ENCODE measurements at regions not wholly inside any gene's neighbourhood (a gene's known extent, or its start where the extent isn't known, plus 50 kb on each side); places are given as distances from the start of the nearest gene placed in this dataset.
A peak's percentile ranks its signal among the peaks of the same experiment; 100 is the strongest.
"Not testable (repeated sequence)": the region's sequence is repeated elsewhere in the genome, so short reads cannot be mapped to it uniquely, and the experiment has no call there.

DNA sequence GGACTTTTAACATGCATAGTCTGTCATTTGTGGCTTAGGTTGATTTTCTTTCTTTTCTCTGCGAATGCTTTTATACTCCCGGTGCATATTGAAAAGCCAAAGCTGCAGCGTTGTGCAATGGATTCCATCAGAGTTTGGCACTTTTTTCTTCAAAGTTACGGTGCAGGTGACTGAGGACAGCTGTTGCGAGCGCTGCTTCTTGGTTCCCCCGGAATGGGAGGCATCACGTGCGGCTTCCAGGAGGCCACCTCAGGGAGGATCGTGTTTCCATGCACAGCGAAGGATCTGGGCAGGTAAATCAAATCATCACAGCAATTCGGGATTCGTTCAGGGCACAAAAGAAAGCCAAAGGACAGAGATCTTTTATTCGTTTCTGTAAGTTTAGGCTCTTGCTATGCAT, 109.6 kb upstream of the ALKAL2 start:
- no peak for DNase-seq (ENCODE audit: low read depth in 2 of 2)

DNA sequence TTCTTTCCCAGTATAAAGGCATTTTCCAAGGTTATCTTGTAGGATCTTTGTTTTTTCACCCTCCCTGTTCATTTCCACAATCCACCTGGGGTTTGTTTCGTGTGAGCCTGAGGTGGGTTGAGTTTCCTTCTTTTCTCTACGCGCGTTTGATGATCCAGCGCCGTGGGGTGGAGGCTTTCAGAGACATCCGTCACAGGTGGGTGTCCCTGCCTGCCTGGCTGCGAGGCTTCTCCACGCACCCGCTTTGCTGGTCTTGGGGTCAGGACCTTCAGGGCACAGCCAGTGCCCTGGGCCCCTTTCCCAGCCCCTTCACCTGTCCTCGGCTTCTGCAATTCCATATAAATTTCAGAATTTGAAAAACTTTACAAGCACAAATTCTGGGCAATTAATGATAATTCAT, 109.0 kb upstream of the ALKAL2 start:
- no peak for DNase-seq (ENCODE audit: low read depth in 2 of 2)

DNA sequence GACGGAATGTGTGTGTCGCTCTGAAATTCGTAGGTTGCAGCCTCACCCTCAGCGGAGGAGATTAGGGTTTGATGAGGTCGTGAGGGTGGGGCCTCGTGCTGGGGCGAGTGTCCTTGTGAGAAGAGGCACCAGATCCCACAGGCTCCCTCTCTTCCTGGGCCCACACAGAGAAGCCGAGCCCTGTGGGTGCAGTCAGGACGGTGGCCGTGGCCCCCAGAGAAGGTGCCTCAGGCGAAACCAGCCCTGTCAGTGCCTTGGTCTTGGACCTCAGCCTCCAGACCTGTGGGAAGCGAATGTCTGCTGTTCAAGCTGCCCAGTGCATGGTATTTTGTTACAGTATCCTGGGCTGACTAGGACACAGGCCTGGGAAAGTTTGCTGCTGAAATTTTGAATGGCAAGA, 108.0 kb upstream of the ALKAL2 start:
- DNase-seq (ENCODE audit: low read depth in 2 of 2): no peak

DNA sequence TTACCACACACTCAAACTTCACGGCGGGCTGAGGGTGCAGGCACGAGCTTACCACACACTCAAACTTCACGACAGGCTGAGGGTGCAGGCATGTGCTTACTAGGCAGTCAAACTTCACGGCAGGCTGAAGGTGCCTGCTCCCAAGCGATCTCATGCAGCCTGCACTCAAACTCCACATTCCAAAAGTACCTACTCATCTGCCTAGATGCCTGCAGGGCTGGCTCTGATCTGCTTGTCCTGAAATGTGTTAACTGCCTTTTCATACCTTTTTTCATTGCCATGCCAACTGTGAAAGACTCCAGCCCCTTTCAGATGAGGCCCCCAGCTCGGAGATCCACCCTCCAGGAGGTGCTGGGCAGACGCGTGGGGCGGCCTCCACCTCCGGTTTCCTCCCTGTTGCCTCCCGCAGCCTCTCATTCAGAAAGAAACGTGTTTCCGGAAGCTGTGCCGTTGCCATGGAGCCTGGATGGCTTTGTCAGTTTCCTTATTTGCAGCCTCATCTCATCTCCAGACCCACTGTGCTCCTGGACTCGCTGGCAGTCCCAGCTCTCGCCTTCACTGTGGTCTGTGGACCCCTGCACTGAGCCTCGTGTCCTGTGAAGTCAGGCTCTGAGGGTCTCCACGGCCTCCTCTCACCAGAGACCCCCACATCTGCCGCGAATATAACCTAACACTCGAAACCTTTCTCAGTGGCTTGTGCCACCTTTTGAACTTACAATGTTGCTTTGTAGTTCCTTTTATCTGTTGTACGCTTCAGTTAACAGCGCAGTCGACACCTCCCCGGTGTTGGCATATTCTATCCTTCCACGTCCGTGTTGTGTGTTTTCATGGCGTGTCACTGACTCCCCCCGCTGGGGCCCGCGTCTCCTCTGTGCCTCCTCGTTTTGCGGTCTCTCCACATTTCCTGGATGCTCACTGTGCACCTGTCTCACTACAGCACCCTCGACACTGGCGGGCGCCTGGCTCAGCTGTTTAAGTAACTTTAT, 106.1 kb upstream of the ALKAL2 start:
- peak; percentile 45 for DNase-seq (ENCODE audit: low read depth in 2 of 2)

DNA sequence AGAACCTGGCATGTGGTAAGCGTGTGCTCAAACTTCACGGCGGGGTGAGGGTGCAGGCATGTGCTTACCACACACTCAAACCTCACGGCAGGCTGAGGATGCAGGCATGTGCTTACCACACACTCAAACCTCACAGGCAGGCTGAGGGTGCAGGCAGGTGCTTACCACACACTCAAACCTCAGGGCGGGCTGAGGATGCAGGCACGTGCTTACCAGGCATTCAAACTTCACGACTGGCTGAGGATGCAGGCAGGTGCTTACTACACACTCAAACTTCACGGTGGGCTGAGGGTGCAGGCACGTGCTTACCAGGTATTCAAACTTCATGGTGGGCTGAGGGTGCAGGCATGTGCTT, 105.0 kb upstream of the ALKAL2 start:
- DNase-seq (ENCODE audit: low read depth in 2 of 2): no peak

DNA sequence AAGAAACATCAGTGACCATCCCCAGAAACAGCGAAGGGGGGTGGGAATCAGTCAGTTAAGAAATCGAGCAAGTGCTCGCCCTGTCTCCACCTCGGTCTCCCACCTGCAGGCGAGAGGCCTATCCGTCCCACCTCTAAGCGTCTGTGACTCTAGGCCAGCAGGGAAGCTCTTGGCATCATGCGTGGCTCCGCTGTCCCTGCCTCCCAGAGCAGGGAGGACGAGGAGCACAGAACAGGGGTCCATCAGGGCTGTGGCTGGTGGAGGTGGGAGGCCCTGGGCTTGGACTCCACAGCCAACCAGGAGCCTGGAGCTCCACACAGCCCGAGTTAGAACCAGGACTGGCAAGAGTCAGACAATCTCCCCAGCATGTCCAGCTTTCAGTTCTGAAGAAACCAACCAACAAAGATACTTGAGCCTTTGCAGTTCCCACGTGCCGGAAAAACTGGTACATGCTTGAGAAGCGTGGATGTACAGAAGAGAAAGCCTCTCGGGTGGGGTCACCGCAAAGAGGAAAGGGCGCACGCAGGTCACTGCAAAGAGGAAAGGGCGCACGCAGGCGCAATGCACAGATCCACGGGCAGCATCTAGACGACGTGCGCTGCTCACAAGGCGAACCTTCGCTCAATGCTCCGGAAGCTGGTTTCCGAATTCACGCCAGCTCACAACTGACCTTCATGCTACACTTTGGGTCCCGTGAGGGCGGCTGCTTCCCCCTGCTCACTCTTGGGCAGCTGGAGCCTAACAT, 104.5 kb upstream of the ALKAL2 start:
- DNase-seq (ENCODE audit: low read depth in 2 of 2): no peak

DNA sequence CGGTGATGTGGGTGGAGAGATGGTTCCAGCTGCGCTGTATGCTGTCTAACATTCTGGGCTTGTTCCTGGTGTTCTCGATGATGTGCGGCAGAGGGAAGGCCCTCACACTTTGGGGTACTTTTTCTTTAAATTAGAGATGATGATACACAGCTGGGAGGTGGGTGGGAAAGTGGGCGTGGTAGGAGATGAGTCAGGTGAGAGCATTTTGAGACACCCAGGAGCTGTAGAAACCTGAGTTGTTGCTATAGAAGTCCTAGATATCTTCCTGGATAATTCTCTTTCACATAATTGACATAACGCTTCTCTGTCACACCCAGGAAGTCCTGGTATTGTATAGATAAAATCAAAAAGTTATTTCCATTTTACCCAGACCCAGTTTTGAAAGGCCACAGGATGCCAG, 103.8 kb upstream of the ALKAL2 start:
- DNase-seq (ENCODE audit: low read depth in 2 of 2): no peak

DNA sequence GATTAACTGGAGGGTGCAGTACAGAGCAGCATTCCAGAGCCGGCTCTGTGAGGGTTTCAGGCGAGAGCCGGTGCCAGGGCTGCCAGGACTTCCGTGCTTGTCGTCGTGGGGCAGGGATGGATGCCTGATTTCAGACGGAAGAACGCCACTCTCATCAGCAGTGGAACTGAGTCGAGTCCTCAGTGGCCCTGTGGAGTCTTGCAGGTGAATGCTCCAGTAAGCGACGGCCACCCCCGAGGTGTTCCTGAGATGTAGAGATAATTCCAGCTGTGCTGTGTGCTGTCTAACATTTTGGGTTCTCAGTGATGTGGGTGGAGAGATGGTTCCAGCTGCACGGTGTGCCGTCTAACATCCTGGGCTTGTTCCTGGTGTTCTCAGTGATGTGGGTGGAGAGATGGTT, 103.1 kb upstream of the ALKAL2 start:
- DNase-seq (ENCODE audit: low read depth in 2 of 2): no peak

DNA sequence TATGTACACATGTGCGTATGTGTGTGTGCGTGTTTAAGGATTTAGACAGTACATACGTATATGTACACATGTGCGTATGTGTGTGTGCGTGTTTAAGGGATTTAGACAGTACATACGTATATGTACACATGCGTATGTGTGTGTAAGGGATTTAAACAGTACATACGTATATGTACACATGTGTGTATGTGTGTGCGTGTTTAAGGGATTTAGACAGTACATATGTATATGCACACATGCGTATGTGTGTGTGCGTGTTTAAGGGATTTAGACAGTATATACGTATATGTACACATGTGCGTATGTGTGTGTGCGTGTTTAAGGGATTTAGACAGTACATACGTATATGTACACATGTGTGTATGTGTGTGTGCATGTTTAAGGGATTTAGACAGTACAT, 102.1 kb upstream of the ALKAL2 start:
- DNase-seq (ENCODE audit: low read depth in 2 of 2): not testable (repeated sequence)

DNA sequence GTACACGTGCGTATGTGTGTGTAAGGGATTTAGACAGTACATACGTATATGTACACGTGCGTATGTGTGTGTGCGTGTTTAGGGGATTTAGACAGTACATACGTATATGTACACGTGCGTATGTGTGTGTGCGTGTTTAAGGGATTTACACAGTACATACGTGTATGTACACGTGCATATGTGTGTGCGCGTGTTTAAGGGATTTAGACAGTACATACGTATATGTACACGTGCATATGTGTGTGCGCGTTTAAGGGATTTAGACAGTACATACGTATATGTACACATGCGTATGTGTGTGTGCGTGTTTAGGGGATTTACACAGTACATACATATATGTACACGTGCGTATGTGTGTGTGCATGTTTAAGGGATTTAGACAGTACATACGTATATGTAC, 100.9 kb upstream of the ALKAL2 start:
- not testable (repeated sequence) for DNase-seq (ENCODE audit: low read depth in 2 of 2)

DNA sequence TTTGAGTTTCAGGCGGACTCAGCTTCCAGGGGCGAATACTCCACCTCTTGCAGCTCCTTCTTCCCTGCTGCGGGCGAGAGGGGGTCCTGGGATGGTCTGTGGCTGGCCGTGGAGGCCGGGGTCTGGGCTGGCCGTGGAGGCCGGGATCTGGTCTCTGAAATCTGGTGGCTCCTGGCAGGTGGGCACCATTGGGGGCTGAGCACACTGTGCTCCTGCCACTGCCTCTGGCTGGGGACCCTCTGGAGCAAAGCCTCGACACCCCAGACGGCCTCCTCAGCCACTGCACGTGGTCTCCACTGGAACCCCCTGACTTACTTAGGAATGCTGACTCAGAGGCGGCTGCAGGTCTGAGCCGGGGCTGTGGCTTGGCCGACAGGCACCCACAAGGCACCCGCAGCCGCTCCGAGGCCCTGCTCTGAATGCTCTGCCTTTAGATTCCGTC, 100.1 kb upstream of the ALKAL2 start:
- no peak for DNase-seq (ENCODE audit: low read depth in 2 of 2)

DNA sequence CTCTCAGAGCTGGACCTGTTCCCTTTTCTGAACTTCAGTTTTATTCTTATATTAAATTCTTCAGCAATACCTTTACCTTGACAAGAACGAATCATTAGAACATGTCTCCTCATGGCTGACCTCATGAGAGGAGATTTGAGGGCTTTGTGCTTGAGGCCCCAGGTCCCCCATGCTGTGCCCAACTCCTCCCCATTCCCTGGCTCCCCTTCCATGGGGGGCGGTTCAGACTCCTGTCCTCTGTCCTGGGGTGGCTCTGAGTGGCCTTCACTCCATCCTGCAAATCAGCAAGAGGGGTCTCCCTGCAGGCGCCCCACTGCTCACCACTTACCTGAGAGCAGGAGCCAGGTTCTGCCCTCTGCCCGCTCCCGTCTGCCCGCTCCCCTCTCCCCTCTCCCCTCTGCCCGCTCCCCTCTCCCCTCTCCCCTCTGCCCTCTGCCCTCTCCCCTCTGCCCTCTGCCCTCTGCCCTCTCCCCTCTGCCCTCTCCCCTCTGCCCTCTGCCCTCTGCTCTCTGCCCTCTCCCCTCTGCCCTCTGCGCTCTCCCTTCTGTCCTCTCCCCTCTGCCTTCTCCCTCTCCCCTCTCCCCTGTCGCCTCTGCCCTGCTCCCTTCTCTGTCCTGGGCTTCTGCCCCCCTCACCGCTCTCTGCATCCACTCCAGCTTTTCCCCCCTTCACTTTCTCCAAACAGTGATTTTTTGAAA, 98.7 kb upstream of the ALKAL2 start:
- DNase-seq (ENCODE audit: low read depth in 2 of 2): no peak

DNA sequence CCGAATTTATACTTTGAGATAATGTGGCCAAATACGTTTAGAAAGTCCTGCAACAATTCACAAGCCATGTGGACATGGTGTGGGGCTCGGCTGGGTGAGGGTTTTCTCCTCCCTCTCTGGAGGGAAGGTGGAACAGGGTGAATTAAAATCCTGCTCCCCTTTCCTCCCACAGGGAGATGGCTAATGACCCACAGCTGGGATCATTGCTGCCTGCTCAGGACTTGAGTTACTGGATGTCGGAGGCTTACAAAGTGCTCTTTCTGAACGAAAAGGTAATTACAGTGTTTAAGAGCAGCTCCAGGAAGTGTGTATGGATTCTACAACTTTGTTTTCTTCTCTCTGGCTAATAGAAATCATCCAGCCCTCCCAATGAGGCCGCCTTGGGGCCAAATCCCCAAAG, 97.9 kb upstream of the ALKAL2 start:
- no peak for DNase-seq (ENCODE audit: low read depth in 2 of 2)

DNA sequence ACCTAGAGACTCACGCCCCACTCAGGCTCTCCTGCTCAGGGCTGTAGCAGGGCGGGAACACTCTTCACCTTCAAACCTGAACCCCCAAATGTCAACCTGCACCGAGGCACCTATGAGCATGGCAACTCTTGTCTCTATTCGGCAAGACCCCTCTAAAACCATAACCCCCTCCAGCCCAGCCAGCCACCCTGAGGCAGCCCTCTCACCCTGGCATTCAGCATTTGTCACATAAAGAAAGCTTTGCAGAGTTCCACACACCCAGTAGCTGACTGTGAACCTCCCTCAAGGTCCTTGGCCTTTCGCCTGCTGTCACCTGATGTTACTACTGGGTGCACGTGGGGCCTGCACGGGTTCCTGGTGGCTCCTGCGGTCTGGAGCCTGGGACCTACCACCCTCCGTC, 97.2 kb upstream of the ALKAL2 start:
- no peak for DNase-seq (ENCODE audit: low read depth in 2 of 2)

DNA sequence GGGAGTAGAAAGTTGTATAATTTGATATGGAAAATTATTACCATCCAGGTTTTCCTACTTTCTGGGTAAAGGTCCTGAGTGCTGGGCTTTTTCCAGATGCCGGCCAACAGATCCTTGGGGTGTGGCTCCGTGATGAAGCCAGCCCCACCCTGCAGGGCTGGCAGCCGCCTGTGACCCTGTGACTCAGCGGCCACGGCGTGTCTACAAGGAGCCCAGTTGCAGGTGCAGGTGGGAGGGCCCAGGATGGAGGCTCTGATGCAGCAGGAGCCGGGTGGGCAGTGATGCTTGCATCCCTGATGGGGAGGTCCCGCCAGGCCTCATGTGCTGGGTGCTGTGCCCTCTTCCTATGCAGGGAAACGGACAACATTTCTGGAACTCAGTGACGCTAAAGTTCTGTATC, 96.0 kb upstream of the ALKAL2 start:
- DNase-seq (ENCODE audit: low read depth in 2 of 2): no peak

DNA sequence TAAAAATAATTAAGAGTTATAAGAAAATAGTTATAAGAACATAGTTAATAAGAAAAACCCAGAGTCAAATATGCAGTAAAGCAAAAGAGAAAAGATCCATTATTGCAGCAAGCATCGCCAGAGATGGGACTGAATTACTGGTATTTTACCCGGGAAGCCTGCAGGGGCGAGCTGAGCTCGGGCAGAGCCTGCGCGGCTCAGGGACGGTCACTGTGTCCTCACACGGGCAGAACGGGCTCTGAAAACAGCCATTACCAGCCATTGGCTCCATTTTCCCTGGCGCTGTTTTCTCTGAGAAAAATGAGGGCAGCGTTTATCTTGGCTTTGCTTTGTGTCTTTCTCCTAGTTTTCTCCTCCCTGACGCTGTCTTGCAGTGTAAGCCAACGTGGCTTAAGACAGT, 95.3 kb upstream of the ALKAL2 start:
- no peak for DNase-seq (ENCODE audit: low read depth in 2 of 2)

DNA sequence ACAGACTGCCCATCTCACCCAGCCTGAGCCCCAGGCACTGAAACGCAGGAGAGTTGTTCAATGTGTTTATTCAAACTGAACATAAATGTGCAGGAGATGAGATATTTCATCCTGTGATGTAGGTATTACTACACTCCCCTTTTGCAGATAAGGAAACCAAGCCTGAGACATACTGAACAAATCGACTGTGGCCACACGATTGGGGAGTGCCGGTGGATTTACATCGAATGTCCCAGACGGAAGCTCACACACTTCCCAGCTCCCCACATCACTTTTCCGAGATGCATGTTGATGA, 94.8 kb upstream of the ALKAL2 start:
- no peak for DNase-seq (ENCODE audit: low read depth in 2 of 2)

DNA sequence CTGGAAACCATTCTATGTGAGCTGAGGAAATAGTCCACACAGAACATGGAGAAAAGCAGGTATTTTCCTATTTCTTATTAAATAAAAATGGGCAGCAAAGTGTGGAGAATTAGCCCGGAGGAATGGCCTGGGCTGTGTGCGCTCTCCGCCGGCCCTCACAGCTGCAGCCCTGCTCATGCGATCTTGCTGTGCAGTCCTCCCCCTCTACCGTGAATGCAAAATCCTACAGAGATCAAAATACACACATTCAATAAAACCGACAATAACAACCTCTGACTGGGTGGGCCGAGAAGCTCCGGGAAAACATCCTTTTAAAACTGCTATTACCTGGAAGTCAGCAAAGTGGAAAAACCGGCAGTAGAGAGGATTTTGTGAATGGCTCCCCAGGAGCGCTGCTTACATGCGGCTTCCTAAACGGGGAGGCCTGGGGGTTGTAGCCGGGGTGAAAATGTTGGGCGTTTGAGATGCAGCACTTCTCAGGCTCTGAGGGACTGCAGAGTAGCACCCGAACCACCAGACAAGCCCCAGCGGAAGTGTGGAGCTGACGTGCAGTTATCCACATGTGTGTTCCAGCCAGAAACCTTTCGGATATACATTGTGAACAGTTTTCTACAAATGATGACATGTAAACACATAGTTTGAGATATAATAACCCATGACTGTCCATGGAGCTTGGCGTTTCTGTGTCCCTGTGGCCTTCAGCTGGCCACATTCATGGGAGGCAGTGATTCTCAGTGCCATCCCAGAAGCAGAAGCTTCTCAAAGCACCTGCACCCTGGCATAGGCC, 94.2 kb upstream of the ALKAL2 start:
- no peak for DNase-seq (ENCODE audit: low read depth in 2 of 2)

DNA sequence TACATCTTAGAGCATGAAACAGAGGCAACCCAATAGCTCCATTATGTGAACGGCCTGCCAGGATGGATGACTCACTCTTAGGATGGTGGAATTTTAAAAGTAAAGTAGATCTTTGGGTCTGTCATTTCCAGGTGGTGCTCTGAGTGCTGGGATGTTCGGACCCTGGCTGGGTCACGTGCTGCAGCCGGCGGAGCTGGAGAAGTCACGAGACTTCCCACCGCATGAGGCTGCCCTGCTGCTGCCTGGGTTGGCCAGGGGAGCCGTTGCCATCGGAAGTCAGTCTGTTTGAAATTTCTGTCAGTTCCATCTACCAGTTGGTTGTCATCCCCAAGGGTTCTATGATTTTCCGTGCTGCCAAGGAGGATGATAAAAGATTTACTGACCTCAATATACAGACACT, 93.3 kb upstream of the ALKAL2 start:
- no peak for DNase-seq (ENCODE audit: low read depth in 2 of 2)

DNA sequence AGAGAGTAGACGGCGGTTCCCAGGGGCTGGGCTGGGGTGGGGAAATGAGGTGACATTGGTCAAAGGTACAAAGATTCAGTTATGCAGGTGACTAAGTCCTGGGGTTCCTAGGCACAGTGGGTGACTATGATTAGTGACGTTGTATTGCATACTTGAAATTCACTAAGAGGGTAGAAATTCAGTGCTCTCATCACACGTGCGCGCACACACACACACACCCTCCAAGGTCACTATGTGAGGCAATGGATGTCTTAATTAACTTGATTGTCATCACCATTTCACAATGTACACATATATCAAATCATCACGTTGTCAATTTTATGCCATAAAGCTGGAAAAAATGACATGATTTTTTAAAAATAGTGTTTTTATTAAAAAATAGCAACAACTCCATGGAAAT, 92.9 kb upstream of the ALKAL2 start:
- DNase-seq (ENCODE audit: low read depth in 2 of 2): no peak

DNA sequence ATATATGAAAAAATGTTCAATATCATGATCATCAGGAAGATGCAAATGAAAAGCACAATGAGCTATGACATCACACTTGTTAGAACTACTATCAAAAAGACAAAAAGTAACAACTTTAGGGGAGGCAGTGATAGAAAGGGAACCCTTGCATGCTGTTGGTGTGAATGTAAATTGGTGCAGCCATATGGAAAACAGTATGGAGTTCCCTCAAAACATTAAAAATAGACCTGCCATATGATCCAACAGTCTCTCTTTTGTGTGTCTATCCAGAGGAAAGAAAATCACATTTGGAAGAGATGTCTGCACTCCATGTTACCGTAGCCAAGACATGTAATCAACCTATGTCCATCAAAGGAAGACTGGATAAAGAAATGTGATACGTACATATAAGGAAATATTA, 92.3 kb upstream of the ALKAL2 start:
- no peak for DNase-seq (ENCODE audit: low read depth in 2 of 2)

DNA sequence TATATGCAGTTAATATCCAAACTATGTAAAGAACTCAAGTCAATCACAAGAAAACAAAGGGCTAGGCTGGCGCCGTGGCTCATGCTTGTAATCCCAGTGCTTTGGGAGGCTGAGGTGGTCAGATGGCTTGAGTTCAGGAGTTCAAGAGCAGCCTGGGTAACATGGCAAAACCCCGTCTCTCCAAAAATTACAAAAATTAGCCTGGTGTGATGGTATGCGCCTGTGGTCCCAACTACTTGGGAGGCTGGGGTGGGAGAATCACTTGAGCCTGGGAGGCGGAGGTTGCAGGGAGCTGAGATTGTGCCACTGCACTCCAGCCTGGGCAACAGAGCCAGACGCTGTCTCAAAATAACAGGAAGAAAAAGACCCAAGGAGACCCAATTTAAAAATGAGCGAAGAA, 91.9 kb upstream of the ALKAL2 start:
- no peak for DNase-seq (ENCODE audit: low read depth in 2 of 2)
